Psoas muscle (tissue), 7 donors: ENCODE measurements at regions not wholly inside any gene's neighbourhood (a gene's known extent, or its start where the extent isn't known, plus 50 kb on each side); places are given as distances from the start of the nearest gene placed in this dataset.

Experiments used
- ATAC-seq, 4 donors: fragments of 200-7000 bp; cut with Tn5 transposase; one replicate each; pipeline ENCODE4 v1.9.1; 2020; ENCODE audit warnings: moderate library complexity in 3 of 4, mild to moderate bottlenecking in 2 of 4
- DNase-seq, 2 donors: peaks; one replicate each; pipeline ENCODE4 v3.0.0-alpha.2; 2020
- H3K27ac ChIP-seq: fragments of 200-600 bp; one replicate; pipeline ENCODE4 v1.8.0; 2022
- H3K27me3 ChIP-seq, 3 donors: fragments of 200-600 bp in 1 of 3; one replicate each; pipeline versions ENCODE4 v1.6.1 to v1.8.0; 2013 to 2022; ENCODE audit warnings: low read length in 2 of 3, mild to moderate bottlenecking in 2 of 3, moderate library complexity in 1 of 3; ENCODE audit not compliant: insufficient read depth in 3 of 3
- H3K36me3 ChIP-seq, 2 donors: fragments of 200-600 bp in 1 of 2; one replicate each; pipeline versions ENCODE4 v1.6.1 to v1.8.0; 2013 to 2022; ENCODE audit warnings: low read depth in 1 of 2, mild to moderate bottlenecking in 1 of 2, moderate library complexity in 1 of 2; ENCODE audit not compliant: insufficient read depth in 1 of 2
- H3K4me1 ChIP-seq: fragments of 200-600 bp; one replicate; pipeline ENCODE4 v1.8.0; 2022
- H3K4me3 ChIP-seq: fragments of 200-600 bp; one replicate; pipeline ENCODE4 v1.8.0; 2022; ENCODE audit warnings: mild to moderate bottlenecking
- H3K9me3 ChIP-seq: fragments of 200-600 bp; one replicate; pipeline ENCODE4 v1.8.0; 2022
- WGBS, 3 donors: extraction: QIAGEN DNeasy Blood & Tissue Kit; methylation state at CpG; one replicate each; pipeline versions ENCODE4 v1.1.6 to v1.1.7; 2013; 5-methylcytosine and 5-hydroxymethylcytosine counted together
- intact Hi-C, 2 donors: fragments of 100-400 bp; cut with DNase I; formaldehyde crosslinking; loops; one replicate each; pipeline versions ENCODE4 v1.11.0 to v1.14.2; 2022
- TF ChIP-seq, protein P1 (sequence below): fragments of 200-600 bp; IDR thresholded peaks from one replicate; pipeline ENCODE4 v1.8.0; 2022; ENCODE audit warnings: antibody characterized with exemption
- donor health status: healthy with polysubstance abuse.
- donor health status: DM: no; HTN: no; CAD: no; lungs with moderate emphysema.
- donor health status: Bipolar disorder and iron deficiency.
- donor health status: healthy.
- donor health status: DM: yes; HTN: yes; CAD: no.
- donor health status: DM: no; HTN: no; CAD: no.
- donor health status: DM: yes; HTN: yes; CAD: no.

DNA sequence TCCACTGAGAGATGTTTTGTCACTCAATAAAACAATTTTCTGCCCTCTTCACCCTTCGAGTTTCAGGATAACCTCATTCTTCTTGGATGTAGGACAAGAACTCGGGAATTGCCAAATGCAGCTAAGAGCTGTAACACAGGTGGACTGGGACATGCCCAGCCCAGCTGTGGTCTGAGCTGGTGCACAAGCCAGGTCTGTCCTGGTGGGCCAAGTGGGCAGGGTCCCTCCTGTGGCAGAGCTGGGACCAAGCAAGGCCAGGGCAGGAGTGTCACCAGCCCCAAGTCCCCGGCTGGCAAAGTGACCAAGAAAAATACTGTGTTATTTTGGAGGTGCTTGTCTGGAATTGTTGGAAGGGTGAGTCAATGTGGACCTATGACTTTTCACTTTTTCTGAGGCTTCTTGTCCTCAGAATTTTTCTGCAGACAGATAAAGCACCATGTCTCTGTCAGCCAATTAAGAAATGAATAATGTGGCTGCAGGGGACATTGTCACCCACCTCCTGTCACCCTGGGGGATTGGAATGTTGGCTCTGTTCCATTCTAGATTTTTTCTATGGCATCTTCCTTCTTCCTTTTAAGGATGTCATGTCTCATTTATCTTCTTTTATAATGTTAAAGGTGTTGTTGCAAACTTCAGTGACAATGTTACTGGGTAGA, 645.2 kb upstream of the EPHA6 start:
- Histone ChIP-seq H3K36me3 (no peaks in the 10 kb centered on the region), H3K9me3 (no peaks in the 10 kb centered on the region), H3K4me3 (no peak overlapping the region), H3K27ac (no peak overlapping the region), H3K27me3 (no peaks in the 10 kb centered on the region), H3K4me1 (no peaks in the 10 kb centered on the region)
- ATAC-seq, result no peak
- DNase-seq, result no peak
- TF ChIP-seq, protein P1, sequence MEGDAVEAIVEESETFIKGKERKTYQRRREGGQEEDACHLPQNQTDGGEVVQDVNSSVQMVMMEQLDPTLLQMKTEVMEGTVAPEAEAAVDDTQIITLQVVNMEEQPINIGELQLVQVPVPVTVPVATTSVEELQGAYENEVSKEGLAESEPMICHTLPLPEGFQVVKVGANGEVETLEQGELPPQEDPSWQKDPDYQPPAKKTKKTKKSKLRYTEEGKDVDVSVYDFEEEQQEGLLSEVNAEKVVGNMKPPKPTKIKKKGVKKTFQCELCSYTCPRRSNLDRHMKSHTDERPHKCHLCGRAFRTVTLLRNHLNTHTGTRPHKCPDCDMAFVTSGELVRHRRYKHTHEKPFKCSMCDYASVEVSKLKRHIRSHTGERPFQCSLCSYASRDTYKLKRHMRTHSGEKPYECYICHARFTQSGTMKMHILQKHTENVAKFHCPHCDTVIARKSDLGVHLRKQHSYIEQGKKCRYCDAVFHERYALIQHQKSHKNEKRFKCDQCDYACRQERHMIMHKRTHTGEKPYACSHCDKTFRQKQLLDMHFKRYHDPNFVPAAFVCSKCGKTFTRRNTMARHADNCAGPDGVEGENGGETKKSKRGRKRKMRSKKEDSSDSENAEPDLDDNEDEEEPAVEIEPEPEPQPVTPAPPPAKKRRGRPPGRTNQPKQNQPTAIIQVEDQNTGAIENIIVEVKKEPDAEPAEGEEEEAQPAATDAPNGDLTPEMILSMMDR, result no peak
- intact Hi-C loops, result no loop called here
- 60 to 76% (median 73%) methylated on average over 3 of the region's 3 CpGs for WGBS, 3 donors

DNA sequence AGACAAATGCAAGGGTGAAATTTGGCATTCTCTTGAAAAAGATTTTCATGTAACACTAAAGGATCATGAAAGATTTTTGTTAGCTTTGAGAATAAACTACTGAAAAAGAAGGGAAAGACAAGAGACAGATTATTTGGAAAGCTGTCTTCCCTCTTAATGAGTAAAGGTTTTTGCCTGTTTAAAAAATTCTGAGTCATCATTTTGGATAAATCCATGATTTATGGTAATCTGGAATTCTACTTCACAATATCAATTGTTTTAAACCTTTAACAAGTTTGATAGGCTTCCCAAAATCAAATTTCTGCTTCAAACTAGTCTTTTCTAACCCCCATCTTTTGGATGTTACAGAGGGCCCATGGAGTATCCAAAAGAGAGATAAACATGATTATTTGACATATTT, 641.5 kb upstream of the EPHA6 start:
- ATAC-seq (no peak), DNase-seq (no peak)
- TF ChIP-seq, protein P1, result no peak
- intact Hi-C loops, result loop anchor here in 1 of 2 donors (10.0 kb wide), 1 partner anchor 482 kb away; no protein-coding TSS in a partner anchor
- Histone ChIP-seq H3K9me3 (no peaks in the 10 kb centered on the region), H3K27ac (no peak overlapping the region), H3K4me3 (no peak overlapping the region), H3K27me3 (no peaks in the 10 kb centered on the region), H3K4me1 (no peaks in the 10 kb centered on the region), H3K36me3 (no peaks in the 10 kb centered on the region)

GRCh38 chr3:96175500-96175899, 638.9 kb upstream of the EPHA6 start:
- no peak overlapping the region for H3K4me3 ChIP-seq
- WGBS, 3 donors, result 78 to 83% (median 80%) methylated on average over 6 of the region's 6 CpGs
- no peaks in the 10 kb centered on the region for H3K4me1 ChIP-seq
- no peak for ATAC-seq
- intact Hi-C loops, result loop anchor here in 1 of 2 donors (10.0 kb wide), 1 partner anchor 479 kb away; no protein-coding TSS in a partner anchor
- TF ChIP-seq, protein P1, result no peak
- no peaks in the 10 kb centered on the region for H3K27me3 ChIP-seq
- no peaks in the 10 kb centered on the region for H3K9me3 ChIP-seq
- H3K27ac ChIP-seq, result no peak overlapping the region
- no peaks in the 10 kb centered on the region for H3K36me3 ChIP-seq
- no peak for DNase-seq

DNA sequence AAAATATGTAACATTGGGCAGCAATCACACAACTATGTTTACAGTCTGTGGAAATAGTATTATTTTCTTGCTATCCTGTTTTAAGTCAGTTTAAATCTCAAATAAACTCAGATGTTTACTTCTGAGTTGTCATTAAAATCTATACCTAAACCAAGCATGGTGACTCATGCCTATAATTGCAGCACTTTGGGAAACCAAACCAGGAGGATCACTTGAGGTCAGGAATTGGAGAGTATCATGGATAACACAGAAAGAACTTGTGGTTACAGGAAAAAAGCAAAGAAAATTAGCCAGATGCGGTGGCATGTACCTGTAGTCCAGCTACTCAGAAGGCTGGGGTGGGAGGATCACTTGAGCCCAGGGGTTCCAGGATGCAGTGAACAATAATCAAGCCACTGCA, 631.6 kb upstream of the EPHA6 start:
- TF ChIP-seq, protein P1, result no peak
- Histone ChIP-seq H3K4me1 (no peaks in the 10 kb centered on the region), H3K27ac (no peak overlapping the region), H3K36me3 (no peaks in the 10 kb centered on the region), H3K4me3 (no peak overlapping the region), H3K9me3 (no peaks in the 10 kb centered on the region), H3K27me3 (no peaks in the 10 kb centered on the region)
- 94 to 95% (median 95%) methylated on average over 1 of the region's 1 CpG for WGBS, 3 donors
- no peak for ATAC-seq
- no peak for DNase-seq
- intact Hi-C loops, result no loop called here

- H3K27ac ChIP-seq, result no peak overlapping the region
- no peaks in the 10 kb centered on the region for H3K9me3 ChIP-seq
- no peaks in the 10 kb centered on the region for H3K27me3 ChIP-seq
- no peaks in the 10 kb centered on the region for H3K4me1 ChIP-seq
- ATAC-seq, result no peak
- no peak overlapping the region for H3K4me3 ChIP-seq
- DNase-seq, result no peak
- no peaks in the 10 kb centered on the region for H3K36me3 ChIP-seq
- WGBS, 3 donors, result 62 to 80% (median 68%) methylated on average over 1 of the region's 1 CpG
- intact Hi-C loops, result no loop called here
- TF ChIP-seq, protein P1, result no peak
Observed at GRCh38 chr3:96183871-96184270, 630.5 kb upstream of the EPHA6 start.
